H9 (cell line): ENCODE measurements at regions not wholly inside any gene's neighbourhood (a gene's known extent, or its start where the extent isn't known, plus 50 kb on each side); places are given as distances from the start of the nearest gene placed in this dataset.

Source experiments
- DNase-seq: peaks from one replicate; pipeline ENCODE4 v3.0.0-alpha.2; 2017
- H2AFZ ChIP-seq: one replicate; pipeline ENCODE4 v1.6.1; 2013; ENCODE audit warnings: mild to moderate bottlenecking, low read length, control low read depth, moderate library complexity
- H2AK5ac ChIP-seq: 2 replicates; pipeline ENCODE4 v1.6.1; 2013; ENCODE audit warnings: low read length, control low read depth, mixed read lengths; ENCODE audit not compliant: insufficient read length
- H2BK120ac ChIP-seq: one replicate; pipeline ENCODE4 v1.6.1; 2013; ENCODE audit warnings: low read depth, mild to moderate bottlenecking, low read length, control low read depth, inconsistent platforms; ENCODE audit not compliant: poor library complexity, severe bottlenecking
- H2BK12ac ChIP-seq: 2 replicates; pipeline ENCODE4 v1.6.1; 2013; ENCODE audit warnings: low read length, control low read depth, mixed read lengths, low read depth; ENCODE audit not compliant: insufficient read length
- H2BK15ac ChIP-seq: 2 replicates; pipeline ENCODE4 v1.6.1; 2013; ENCODE audit warnings: low read depth, low read length, control low read depth
- H2BK20ac ChIP-seq: one replicate; pipeline ENCODE4 v1.6.1; 2013; ENCODE audit warnings: low read depth, mild to moderate bottlenecking, low read length, control low read depth, inconsistent platforms; ENCODE audit not compliant: poor library complexity, severe bottlenecking
- H2BK5ac ChIP-seq: 2 replicates; pipeline ENCODE4 v1.6.1; 2013; ENCODE audit warnings: low read length, control low read depth, mixed read lengths; ENCODE audit not compliant: insufficient read length
- H3K14ac ChIP-seq: 2 replicates; pipeline ENCODE4 v1.6.1; 2013; ENCODE audit warnings: low read length, control low read depth; ENCODE audit not compliant: insufficient read depth
- H3K18ac ChIP-seq: 2 replicates; pipeline ENCODE4 v1.6.1; 2013; ENCODE audit warnings: low read depth, mild to moderate bottlenecking, mixed read lengths, low read length, control low read depth; ENCODE audit not compliant: insufficient read length
- H3K23ac ChIP-seq: 2 replicates; pipeline ENCODE4 v1.6.1; 2013; ENCODE audit warnings: low read length, control low read depth, mixed read lengths, low read depth; ENCODE audit not compliant: insufficient read length
- H3K23me2 ChIP-seq: 2 replicates; pipeline ENCODE4 v1.6.1; 2013; ENCODE audit warnings: low read depth, mild to moderate bottlenecking, mixed read lengths, low read length, control low read depth; ENCODE audit not compliant: insufficient read length, poor library complexity, severe bottlenecking
- H3K27ac ChIP-seq: 2 replicates; pipeline ENCODE4 v1.5.1; 2013; ENCODE audit warnings: low read length, control low read depth, mixed read lengths, low read depth; ENCODE audit not compliant: insufficient read length
- H3K27me3 ChIP-seq: 2 replicates; pipeline ENCODE4 v1.6.1; 2013; ENCODE audit warnings: low read length, control low read depth, inconsistent platforms; ENCODE audit not compliant: insufficient read depth
- H3K4ac ChIP-seq: 2 replicates; pipeline ENCODE4 v1.6.1; 2013; ENCODE audit warnings: low read depth, mild to moderate bottlenecking, control low read depth, inconsistent platforms, low read length, moderate library complexity
- H3K4me1 ChIP-seq: 2 replicates; pipeline ENCODE4 v1.6.1; 2013; ENCODE audit warnings: low read length, control low read depth, inconsistent platforms; ENCODE audit not compliant: insufficient read depth
- H3K4me2 ChIP-seq: 2 replicates; pipeline ENCODE4 v1.6.1; 2013; ENCODE audit warnings: low read length, control low read depth, mixed read lengths; ENCODE audit not compliant: insufficient read length, insufficient read depth
- H3K56ac ChIP-seq: 2 replicates; pipeline ENCODE4 v1.6.1; 2013; ENCODE audit warnings: low read depth, mild to moderate bottlenecking, mixed read lengths, low read length, control low read depth; ENCODE audit not compliant: insufficient read length
- H3K79me1 ChIP-seq: 2 replicates; pipeline ENCODE4 v1.6.1; 2013; ENCODE audit warnings: low read depth, mild to moderate bottlenecking, moderate library complexity, low read length, control low read depth, inconsistent platforms; ENCODE audit not compliant: insufficient read depth, poor library complexity, severe bottlenecking
- H3K79me2 ChIP-seq: 2 replicates; pipeline ENCODE4 v1.6.1; 2013; ENCODE audit warnings: low read length, control low read depth, inconsistent platforms; ENCODE audit not compliant: insufficient read depth
- H3K9ac ChIP-seq: 2 replicates; pipeline ENCODE4 v1.6.1; 2013; ENCODE audit warnings: low read length, control low read depth, mixed read lengths; ENCODE audit not compliant: insufficient read length; ENCODE audit errors: extremely low read depth
- H3K9me3 ChIP-seq: one replicate; pipeline ENCODE4 v1.6.1; 2013; ENCODE audit warnings: low read depth, low read length, inconsistent platforms; ENCODE audit not compliant: control insufficient read depth
- H3T11ph ChIP-seq: one replicate; pipeline ENCODE4 v1.6.1; 2013; ENCODE audit warnings: mild to moderate bottlenecking, low read length, control low read depth, inconsistent platforms
- H4K20me1 ChIP-seq: one replicate; pipeline ENCODE4 v1.6.1; 2013; ENCODE audit not compliant: control insufficient read depth, insufficient read length, insufficient read depth
- H4K5ac ChIP-seq: 2 replicates; pipeline ENCODE4 v1.6.1; 2013; ENCODE audit warnings: low read depth, mild to moderate bottlenecking, mixed read lengths, low read length, control low read depth; ENCODE audit not compliant: insufficient read length
- H4K8ac ChIP-seq: replicated peaks from 2 replicates; pipeline ENCODE4 v1.6.1; 2013; ENCODE audit warnings: low read length, control low read depth, mixed read lengths, low read depth; ENCODE audit not compliant: insufficient read length
- H4K91ac ChIP-seq: 2 replicates; pipeline ENCODE4 v1.6.1; 2013; ENCODE audit warnings: low read depth, mild to moderate bottlenecking, moderate library complexity, mixed read lengths, low read length, control low read depth; ENCODE audit not compliant: insufficient read length
- H3K27ac Mint-ChIP-seq, 3 experiments: 2 replicates in 2 of 3; 3 replicates in 1 of 3; pipeline ENCODE4 v1.8.0; 2020 to 2021; ENCODE audit warnings: mixed read lengths in 3 of 3, mild to moderate bottlenecking in 1 of 3, moderate library complexity in 1 of 3
- H3K27me3 Mint-ChIP-seq: 2 replicates; pipeline ENCODE4 v1.8.0; 2021; ENCODE audit warnings: low read depth, mild to moderate bottlenecking, moderate library complexity, mixed read lengths
- H3K36me3 Mint-ChIP-seq, 3 experiments: 2 replicates in 2 of 3; 3 replicates in 1 of 3; pipeline ENCODE4 v1.8.0; 2020 to 2021; ENCODE audit warnings: low read depth in 3 of 3, mixed read lengths in 3 of 3; ENCODE audit not compliant: insufficient read depth in 1 of 3
- H3K4me1 Mint-ChIP-seq, 2 experiments: 2 replicates each; pipeline ENCODE4 v1.8.0; 2020; ENCODE audit warnings: mixed read lengths in 2 of 2
- H3K4me3 Mint-ChIP-seq, 2 experiments: 2 replicates in 1 of 2; 3 replicates in 1 of 2; pipeline ENCODE4 v1.8.0; 2020 to 2021; ENCODE audit warnings: mild to moderate bottlenecking in 2 of 2, mixed read lengths in 2 of 2, moderate library complexity in 1 of 2
- H3K9me3 Mint-ChIP-seq, 2 experiments: 2 replicates in 1 of 2; 3 replicates in 1 of 2; pipeline ENCODE4 v1.8.0; 2020; ENCODE audit warnings: mild to moderate bottlenecking in 2 of 2, mixed read lengths in 2 of 2, moderate library complexity in 1 of 2
- CTCF ChIP-seq: fragments of 200-600 bp; sonication (generic); conservative IDR thresholded peaks from 3 replicates; pipeline ENCODE4 v1.8.0; 2021; ENCODE audit warnings: antibody characterized with exemption, mild to moderate bottlenecking
- WGBS: extraction: QIAGEN DNeasy Blood & Tissue Kit; methylation state at CpG from one replicate; pipeline ENCODE4 v1.1.7; 2013; ENCODE audit warnings: missing lambda C conversion rate, low lambda C conversion rate, mixed read lengths; ENCODE audit not compliant: insufficient read length; ENCODE audit errors: extremely low coverage; 5-methylcytosine and 5-hydroxymethylcytosine counted together

- TF ChIP-seq CTCF = no peak
- H3K36me3 Mint-ChIP-seq = 0 out of 7 replicates have a peak, but pooled peaks cover 0 to 4% (median 0%) of the 10 kb centered on the region in 3 experiments
- Histone ChIP-seq H3K4ac (no peak overlapping the region), H3K56ac (no peak overlapping the region), H2AK5ac (no peak overlapping the region), H2BK120ac (no peak overlapping the region), H2AFZ (no peak overlapping the region), H2BK5ac (no peak overlapping the region), H3K27ac (no peak overlapping the region), H2BK12ac (no peak overlapping the region), H3K4me1 (no peaks in the 10 kb centered on the region), H3K79me2 (no peaks in the 10 kb centered on the region), H4K91ac (no peak overlapping the region), H3K4me2 (no peak overlapping the region), H3K27me3 (no peaks in the 10 kb centered on the region), H4K5ac (no peak overlapping the region), H3K23me2 (no peaks in the 10 kb centered on the region), H3K9ac (no peak overlapping the region), H3K18ac (no peak overlapping the region), H2BK20ac (no peak overlapping the region), H4K20me1 (no peaks in the 10 kb centered on the region), H3K9me3 (no peaks in the 10 kb centered on the region), H3T11ph (no peak overlapping the region), H3K79me1 (no peaks in the 10 kb centered on the region), H2BK15ac (no peak overlapping the region), H4K8ac (no peak overlapping the region), H3K23ac (no peak overlapping the region), H3K14ac (no peak overlapping the region)
- peaks cover 0 to 4% of the 10 kb centered on the region in 2 experiments; a peak in 2 of 5 replicates for H3K9me3 Mint-ChIP-seq
- no peak for DNase-seq
- no peak overlapping the region for H3K27ac Mint-ChIP-seq
- peaks cover 5% of the 10 kb centered on the region for H3K27me3 Mint-ChIP-seq
- H3K4me3 Mint-ChIP-seq = no peak overlapping the region
- no CpG with 5 or more reads among the region's 2 CpGs for WGBS
- H3K4me1 Mint-ChIP-seq = peaks cover 7% of the 10 kb centered on the region in 2 experiments
These were observed 62.9 kb upstream of the CHRDL1 start for GRCh38 chrX:110858565-110858964.
